Heart right ventricle (tissue), 16 donors: ENCODE measurements at regions not wholly inside any gene's neighbourhood (a gene's known extent, or its start where the extent isn't known, plus 50 kb on each side); places are given as distances from the start of the nearest gene placed in this dataset.
"Not testable (repeated sequence)": the region's sequence is repeated elsewhere in the genome, so short reads cannot be mapped to it uniquely, and the experiment has no call there.

Source experiments
- ATAC-seq, 8 donors: fragments of 200-7000 bp; cut with Tn5 transposase; one replicate each; pipeline ENCODE4 v1.9.1; 2020; ENCODE audit warnings: mild to moderate bottlenecking in 8 of 8, moderate library complexity in 8 of 8, moderate number of reproducible peaks in 1 of 8
- DNase-seq, 2 donors: peaks; one replicate each; pipeline ENCODE4 v3.0.0-alpha.2; 2020
- H3K27ac ChIP-seq, 10 donors: fragments of 200-600 bp; sonication (generic) in 2 of 10; one replicate each; pipeline versions ENCODE4 v1.5.0 to v1.8.0; 2020 to 2022; ENCODE audit warnings: mild to moderate bottlenecking in 3 of 10
- H3K27me3 ChIP-seq, 7 donors: fragments of 200-600 bp; one replicate each; pipeline ENCODE4 v1.8.0; 2021 to 2022; ENCODE audit warnings: mild to moderate bottlenecking in 2 of 7
- H3K36me3 ChIP-seq, 9 donors: fragments of 200-600 bp; sonication (generic) in 1 of 9; one replicate each; pipeline versions ENCODE4 v1.5.0 to v1.8.0; 2020 to 2022; ENCODE audit warnings: mild to moderate bottlenecking in 2 of 9
- H3K4me1 ChIP-seq, 9 donors: fragments of 200-600 bp; sonication (generic) in 1 of 9; one replicate each; pipeline versions ENCODE4 v1.5.0 to v1.8.0; 2020 to 2022; ENCODE audit warnings: mild to moderate bottlenecking in 4 of 9
- H3K4me3 ChIP-seq, 10 donors: fragments of 200-600 bp; sonication (generic) in 2 of 10; one replicate each; pipeline versions ENCODE4 v1.5.0 to v1.8.0; 2020 to 2022; ENCODE audit warnings: mild to moderate bottlenecking in 7 of 10, moderate library complexity in 2 of 10
- H3K9me3 ChIP-seq, 11 donors: fragments of 200-600 bp in 10 of 11; sonication (generic) in 2 of 11; one replicate each; pipeline versions ENCODE4 v1.5.0 to v1.8.0; 2013 to 2022; ENCODE audit warnings: mild to moderate bottlenecking in 2 of 11, control low read depth in 1 of 11, moderate library complexity in 1 of 11
- CTCF ChIP-seq, 9 donors: fragments of 200-600 bp; sonication (generic) in 2 of 9; IDR thresholded peaks; one replicate each; pipeline versions ENCODE4 v1.5.0 to v1.8.0; 2021 to 2022; ENCODE audit warnings: antibody characterized with exemption in 9 of 9, mild to moderate bottlenecking in 5 of 9, moderate library complexity in 1 of 9
- WGBS, 2 donors: extraction: QIAGEN DNeasy Blood & Tissue Kit; methylation state at CpG; one replicate each; pipeline ENCODE4 v1.1.7; 2013; ENCODE audit warnings: inconsistent platforms in 1 of 2; 5-methylcytosine and 5-hydroxymethylcytosine counted together
- intact Hi-C, 10 donors: fragments of 100-400 bp; cut with DNase I; formaldehyde crosslinking; loops; one replicate each; pipeline versions ENCODE4 v1.11.1 to v1.14.2; 2022
- donor health status: Arrhythmogenic right ventricular cardiomyopathy.
- donor health status: ischemic (EF 13 %, LVEDD 7.1; RV severe dilation, severe dysfunction).
- donor health status: healthy with polysubstance abuse.
- donor health status: DM: no; HTN: yes; CAD: no.
- donor health status: DM: no; HTN: no; CAD: no.
- donor health status: ischemic (EF 25% LVEDD 6.9; RV normal size, moderate dysfunction).
- donor health status: ischemic (EF 25% LVEDD 5.7; RV mildly dilated, moderate dysfunction).
- donor health status: healthy.
- donor health status: DM: yes; HTN: yes; CAD: no.
- donor health status: Ischemic cardiomyopathy.
- donor health status: ischemic (EF 35%, LVEDD 5.7; RV mildly dilated, moderate dysfunction).
- donor health status: nonischemic (EF 11% LVEDD 7.7; RV severe dilation, severe dysfunction).
- donor health status: DM: yes; HTN: yes; CAD: no.
- donor health status: PGD.
- donor health status: ischemic (EF 29% LVEDD 5.4; RV normal size, mild dysfunction).
- donor health status: nonischemic (EF 23%, LVEDD 6.1; RV moderate dilation, normal function).

GRCh38 chr4:14348506-14348905 lies 653.8 kb upstream of the CPEB2 start:
- Histone ChIP-seq H3K4me3 (no peak overlapping the region), H3K4me1 (peaks cover 0 to 17% (median 0%) of the 10 kb centered on the region in 9 donors), H3K36me3 (no peaks in the 10 kb centered on the region), H3K27ac (no peak overlapping the region), H3K9me3 (no peaks in the 10 kb centered on the region), H3K27me3 (no peaks in the 10 kb centered on the region)
- no peak for TF ChIP-seq CTCF (IDR thresholded peaks at IDR 0.05)
- intact Hi-C loops, result no loop called here
- no peak for ATAC-seq
- DNase-seq, result no peak
- 88 to 91% methylated on average over 2 of the region's 2 CpGs for WGBS, 2 donors

GRCh38 chr4:14358544-14359160 lies 643.6 kb upstream of the CPEB2 start:
- H3K27ac ChIP-seq, H3K4me1 ChIP-seq, H3K9me3 ChIP-seq, intact Hi-C loops, H3K4me3 ChIP-seq, DNase-seq, H3K36me3 ChIP-seq, H3K27me3 ChIP-seq, ATAC-seq: not testable (repeated sequence)
- 95 to 96% methylated on average over 33 to 34 of the region's 34 CpGs for WGBS, 2 donors

- H3K36me3 ChIP-seq, result no peaks in the 10 kb centered on the region
- no peaks in the 10 kb centered on the region for H3K9me3 ChIP-seq
- ATAC-seq (no peak), DNase-seq (no peak)
- intact Hi-C loops, result no loop called here
- no peaks in the 10 kb centered on the region for H3K27me3 ChIP-seq
- no peak for TF ChIP-seq CTCF (IDR thresholded peaks at IDR 0.05)
- 87 to 94% methylated on average over 4 of the region's 4 CpGs for WGBS, 2 donors
- H3K4me1 ChIP-seq, result no peaks in the 10 kb centered on the region
- H3K4me3 ChIP-seq, result no peak overlapping the region
- H3K27ac ChIP-seq, result no peak overlapping the region
These were observed 642.3 kb upstream of the CPEB2 start for GRCh38 chr4:14359991-14360390.

DNA sequence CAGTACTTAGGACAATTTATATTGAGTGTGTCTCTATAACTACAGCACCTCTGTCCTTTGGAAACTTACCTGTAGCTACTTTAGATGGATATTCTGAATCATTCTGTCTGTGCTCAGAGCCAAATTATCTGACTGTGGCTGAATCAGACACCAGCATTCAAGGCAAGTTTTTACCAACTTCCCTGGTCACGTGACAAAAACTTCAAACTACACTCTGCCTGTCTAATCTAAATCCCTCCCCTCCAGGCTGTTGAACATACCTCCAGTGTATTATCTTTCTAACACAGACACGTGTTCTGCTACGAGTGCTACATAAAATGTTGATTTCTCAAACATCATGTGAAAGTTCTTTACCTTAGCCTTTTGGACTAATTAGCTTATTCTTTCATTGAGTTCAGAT lies 641.2 kb upstream of the CPEB2 start:
- Histone ChIP-seq H3K27me3 (no peaks in the 10 kb centered on the region), H3K27ac (no peak overlapping the region), H3K36me3 (no peaks in the 10 kb centered on the region), H3K9me3 (no peaks in the 10 kb centered on the region), H3K4me1 (no peaks in the 10 kb centered on the region), H3K4me3 (no peak overlapping the region)
- TF ChIP-seq CTCF (IDR thresholded peaks at IDR 0.05), result no peak
- WGBS, 2 donors, result 31 to 43% methylated on average over 3 of the region's 3 CpGs
- ATAC-seq (no peak), DNase-seq (no peak)
- intact Hi-C loops, result no loop called here

DNA sequence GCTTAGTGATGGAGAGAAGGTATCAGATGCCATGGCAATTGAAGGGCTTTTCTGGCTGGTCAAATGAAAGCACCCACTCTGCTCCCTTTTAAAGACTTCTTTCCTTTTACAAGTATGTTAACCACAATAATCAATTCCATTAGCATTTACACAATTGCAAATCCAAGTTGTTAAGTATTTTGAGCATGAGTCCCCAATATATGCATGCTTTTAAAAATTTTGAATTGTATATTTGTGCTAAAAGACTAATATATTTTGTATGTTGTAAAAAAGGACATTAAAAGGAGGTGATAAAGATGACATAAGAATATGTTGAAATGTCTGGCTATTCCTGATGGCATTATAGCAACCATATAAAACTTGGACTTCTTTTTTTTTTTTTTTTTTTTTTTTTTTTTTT lies 639.9 kb upstream of the CPEB2 start:
- Histone ChIP-seq H3K9me3 (no peaks in the 10 kb centered on the region), H3K36me3 (no peaks in the 10 kb centered on the region), H3K4me1 (no peaks in the 10 kb centered on the region), H3K27ac (no peak overlapping the region), H3K4me3 (no peak overlapping the region), H3K27me3 (no peaks in the 10 kb centered on the region)
- DNase-seq (no peak), ATAC-seq (no peak)
- no peak for TF ChIP-seq CTCF (IDR thresholded peaks at IDR 0.05)
- intact Hi-C loops, result no loop called here
